22Rv1 (cell line): ENCODE measurements at regions not wholly inside any gene's neighbourhood (a gene's known extent, or its start where the extent isn't known, plus 50 kb on each side); places are given as distances from the start of the nearest gene placed in this dataset.
"Not testable (repeated sequence)": the region's sequence is repeated elsewhere in the genome, so short reads cannot be mapped to it uniquely, and the experiment has no call there.

Experiments used
- H3K27ac ChIP-seq: fragments of 450-650 bp; 2 replicates; pipeline ENCODE4 v1.5.1; 2017
- CTCF ChIP-seq: fragments of 450-650 bp; IDR thresholded peaks from 2 replicates; pipeline ENCODE4 v1.5.1; 2017; ENCODE audit warnings: mild to moderate bottlenecking
- ZFX ChIP-seq: fragments of 450-650 bp; IDR thresholded peaks from 2 replicates; pipeline ENCODE4 v1.6.1; 2017; ENCODE audit warnings: antibody characterized with exemption, borderline replicate concordance

- H3K27ac ChIP-seq: not testable (repeated sequence)
Observed at GRCh38 chr17:6373599-6373998, 61.3 kb downstream of the AIPL1 start.

- no peak for TF ChIP-seq CTCF
- no peak for TF ChIP-seq ZFX
- no peak overlapping the region for H3K27ac ChIP-seq
Observed at GRCh38 chr17:6366221-6366666, 68.7 kb downstream of the AIPL1 start.

GRCh38 chr17:6365200-6365943, 69.5 kb downstream of the AIPL1 start:
- no peak overlapping the region for H3K27ac ChIP-seq
- no peak for TF ChIP-seq CTCF
- no peak for TF ChIP-seq ZFX

GRCh38 chr17:6361733-6362132, 73.2 kb downstream of the AIPL1 start:
- no peak overlapping the region for H3K27ac ChIP-seq

GRCh38 chr17:6358131-6358530, 76.8 kb downstream of the AIPL1 start:
- H3K27ac ChIP-seq: no peak overlapping the region
- TF ChIP-seq CTCF (no peak), ZFX (no peak)

More at GRCh38 chr17:6361733-6362132, 73.2 kb downstream of the AIPL1 start:
- TF ChIP-seq ZFX (no peak), CTCF (no peak)

- no peak overlapping the region for H3K27ac ChIP-seq
- TF ChIP-seq ZFX (no peak), CTCF (no peak)
Observed at GRCh38 chr17:6356562-6356961, 78.4 kb downstream of the AIPL1 start.

GRCh38 chr17:6355196-6355595, 79.7 kb downstream of the AIPL1 start:
- TF ChIP-seq CTCF: no peak
- no peak for TF ChIP-seq ZFX
- H3K27ac ChIP-seq: no peak overlapping the region
